PFSK-1 (cell line): ENCODE measurements at regions not wholly inside any gene's neighbourhood (a gene's known extent, or its start where the extent isn't known, plus 50 kb on each side); places are given as distances from the start of the nearest gene placed in this dataset.

Source experiments
- POLR2AphosphoS5 ChIP-seq: IDR thresholded peaks from 2 replicates; pipeline ENCODE4 v1.6.1; 2012; ENCODE audit warnings: low read depth, mild to moderate bottlenecking, control low read depth, low read length, moderate library complexity
- REST ChIP-seq, 2 experiments: IDR thresholded peaks; 2 replicates each; pipeline versions ENCODE4 v1.6.1 to v1.8.0; 2011 to 2012; ENCODE audit warnings: low read depth in 2 of 2, low read length in 2 of 2, control low read depth in 1 of 2, inconsistent platforms in 1 of 2, mild to moderate bottlenecking in 1 of 2, moderate library complexity in 1 of 2; ENCODE audit not compliant: insufficient read depth in 1 of 2

GRCh38 chr7:86391813-86392212 lies 251.9 kb upstream of the GRM3 start:
- no peak for TF ChIP-seq POLR2AphosphoS5
- no peak for TF ChIP-seq REST (IDR thresholded peaks at IDR 0.05; ENCODE audit: insufficient read depth in 1 of 2, low read depth in 2 of 2, low read length in 2 of 2)
